ENCODE measurements at regions not wholly inside any gene's neighbourhood (a gene's known extent, or its start where the extent isn't known, plus 50 kb on each side); places are given as distances from the start of the nearest gene placed in this dataset.

DNA sequence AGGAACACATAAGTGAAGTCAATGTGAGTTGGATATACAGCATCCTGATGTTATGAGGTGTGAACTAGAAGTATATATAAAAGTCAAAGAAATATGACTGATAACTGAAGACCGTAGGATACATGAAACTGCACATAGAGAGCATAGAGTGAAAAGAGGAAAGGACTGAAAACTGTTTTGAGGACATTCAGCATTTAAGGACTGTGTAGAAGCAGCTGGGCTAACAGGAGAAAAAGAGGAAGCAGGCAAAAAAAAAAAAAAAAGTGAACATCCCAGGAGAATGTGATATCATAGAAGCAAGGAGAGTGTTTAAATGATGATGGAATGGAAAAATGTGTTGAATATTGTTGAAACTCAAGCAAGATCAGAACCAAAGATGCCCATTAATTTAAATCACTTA, 363.5 kb downstream of the PCDH20 start:
- H3K4me3 ChIP-seq (ENCODE audit: low read depth, low read length): no peak overlapping the region
- no peak for DNase-seq (ENCODE audit: low read depth)
- no peak for TF ChIP-seq CTCF (conservative IDR thresholded peaks at IDR 0.05; ENCODE audit: low read depth, low read length)

DNA sequence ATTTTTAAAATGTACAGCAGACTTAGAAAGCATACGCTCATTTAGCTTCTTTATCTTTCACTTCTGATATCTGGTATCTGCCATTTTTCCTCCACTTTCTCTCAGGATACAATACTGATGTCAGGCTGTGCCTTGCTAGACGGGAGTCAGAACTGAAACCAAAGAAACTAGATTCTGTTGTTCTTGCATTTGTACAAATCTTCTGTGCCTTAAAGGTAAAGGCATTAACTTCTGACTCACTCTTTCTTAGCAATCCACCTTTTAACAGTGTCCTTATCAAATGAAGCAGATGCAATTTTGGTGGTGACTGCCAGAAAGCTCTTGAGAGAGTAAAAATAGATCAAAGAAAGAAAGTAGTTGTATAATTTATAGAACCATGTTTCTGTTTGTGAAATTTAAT, 370.4 kb downstream of the PCDH20 start:
- DNase-seq (ENCODE audit: low read depth): no peak
- no peak overlapping the region for H3K4me3 ChIP-seq (ENCODE audit: low read depth, low read length)
- TF ChIP-seq CTCF (conservative IDR thresholded peaks at IDR 0.05; ENCODE audit: low read depth, low read length): no peak

DNA sequence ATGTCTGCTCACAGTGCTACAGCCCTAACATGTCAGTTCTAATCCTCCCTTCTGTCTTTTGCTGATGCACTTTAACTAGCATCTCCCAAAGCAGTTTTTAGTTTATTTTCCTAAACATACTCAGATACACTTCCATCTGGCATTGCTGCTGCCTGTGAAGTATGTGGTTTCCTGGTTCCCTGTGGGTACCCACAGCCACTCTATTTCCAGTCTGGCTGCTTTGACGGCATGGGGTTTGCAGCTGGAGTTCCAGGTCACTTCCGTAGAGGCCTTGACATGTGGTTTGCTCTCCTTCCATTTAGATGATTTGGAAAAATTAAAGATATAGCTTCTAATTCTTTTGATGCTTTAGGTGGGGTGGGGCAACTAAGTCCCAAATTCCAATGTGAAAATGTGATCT, 375.5 kb downstream of the PCDH20 start:
- no peak overlapping the region for H3K4me3 ChIP-seq (ENCODE audit: low read depth, low read length)
- peak; percentile 2 for DNase-seq (ENCODE audit: low read depth)
- no peak for TF ChIP-seq CTCF (conservative IDR thresholded peaks at IDR 0.05; ENCODE audit: low read depth, low read length)

GRCh38 chr13:61039302-61039701, 376.3 kb downstream of the PCDH20 start:
- no peak for TF ChIP-seq CTCF (conservative IDR thresholded peaks at IDR 0.05; ENCODE audit: low read depth, low read length)
- H3K4me3 ChIP-seq (ENCODE audit: low read depth, low read length): no peak overlapping the region
- DNase-seq (ENCODE audit: low read depth): no peak

- H3K4me3 ChIP-seq (ENCODE audit: low read depth, low read length): no peak overlapping the region
These were observed 378.9 kb downstream of the PCDH20 start for GRCh38 chr13:61036715-61037114.

GRCh38 chr13:61030445-61030844, 385.2 kb downstream of the PCDH20 start:
- H3K4me3 ChIP-seq (ENCODE audit: low read depth, low read length): no peak overlapping the region
- DNase-seq (ENCODE audit: low read depth): no peak
- TF ChIP-seq CTCF (conservative IDR thresholded peaks at IDR 0.05; ENCODE audit: low read depth, low read length): no peak

More at GRCh38 chr13:61036715-61037114, 378.9 kb downstream of the PCDH20 start:
- no peak for TF ChIP-seq CTCF (conservative IDR thresholded peaks at IDR 0.05; ENCODE audit: low read depth, low read length)
- DNase-seq (ENCODE audit: low read depth): no peak

DNA sequence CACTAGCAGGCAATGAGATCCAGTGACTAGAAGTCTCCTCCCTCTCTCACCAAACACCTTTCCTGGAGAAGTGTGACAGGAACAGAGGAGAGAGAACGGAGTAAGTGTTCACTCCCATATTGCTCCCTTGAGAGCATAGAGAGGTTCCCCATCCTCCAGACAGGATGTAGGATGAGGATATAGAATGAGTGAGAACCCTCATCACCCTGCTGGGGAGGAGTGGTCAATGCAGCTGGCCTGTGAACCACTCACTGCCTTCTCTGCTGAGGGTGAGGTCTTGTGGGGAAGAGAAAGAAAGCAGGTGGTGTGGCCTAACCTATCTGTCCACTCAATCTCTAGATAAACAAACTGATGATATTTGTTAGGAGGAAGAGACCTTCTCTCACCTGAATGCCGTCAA, 386.6 kb downstream of the PCDH20 start:
- no peak overlapping the region for H3K4me3 ChIP-seq (ENCODE audit: low read depth, low read length)
- TF ChIP-seq CTCF (conservative IDR thresholded peaks at IDR 0.05; ENCODE audit: low read depth, low read length): no peak

More for the DNA sequence above, 386.6 kb downstream of the PCDH20 start:
- no peak for DNase-seq (ENCODE audit: low read depth)

Measured in choroid plexus epithelial cell (primary cell).